ENCODE measurements at regions not wholly inside any gene's neighbourhood (a gene's known extent, or its start where the extent isn't known, plus 50 kb on each side); places are given as distances from the start of the nearest gene placed in this dataset.

DNA sequence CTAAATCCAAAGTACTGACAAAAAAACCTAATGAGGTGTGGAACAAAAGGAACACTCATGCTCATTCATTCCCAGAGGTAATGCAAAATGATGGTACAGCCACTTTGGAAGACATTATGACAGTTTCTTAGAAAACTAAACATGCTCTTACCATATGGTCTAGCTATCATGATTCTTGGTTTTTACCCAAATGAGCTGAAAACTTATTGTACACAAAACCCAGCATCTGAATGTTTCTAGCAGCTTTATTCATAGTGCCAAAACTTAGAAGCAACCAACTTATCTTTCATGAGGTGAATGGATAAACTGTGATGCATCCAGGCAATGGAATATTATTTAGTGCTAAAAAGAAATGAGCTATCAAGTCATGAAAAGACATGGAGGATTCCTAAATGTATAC lies 318.4 kb upstream of the OLFM3 start:
- TF ChIP-seq EP300 (IDR thresholded peaks at IDR 0.05) (no peak), CTCF (IDR thresholded peaks at IDR 0.05) (no peak)

Data from stomach (tissue), 4 donors.